Endodermal cell (in vitro differentiated cells): ENCODE measurements at regions not wholly inside any gene's neighbourhood (a gene's known extent, or its start where the extent isn't known, plus 50 kb on each side); places are given as distances from the start of the nearest gene placed in this dataset.

Source experiments
- DNase-seq: peaks from one replicate; pipeline ENCODE4 v3.0.0-alpha.2; 2017
- H3K27ac ChIP-seq: 2 replicates; pipeline ENCODE4 v1.5.1; 2013; ENCODE audit warnings: mild to moderate bottlenecking, low read depth, low read length, moderate library complexity
- H3K27me3 ChIP-seq: 2 replicates; pipeline ENCODE4 v1.6.1; 2013; ENCODE audit warnings: mild to moderate bottlenecking, low read length, moderate library complexity; ENCODE audit not compliant: insufficient read depth, control insufficient read depth, poor library complexity, severe bottlenecking
- H3K36me3 ChIP-seq: 2 replicates; pipeline ENCODE4 v1.7.0; 2013; ENCODE audit warnings: mild to moderate bottlenecking, low read length, moderate library complexity; ENCODE audit not compliant: control insufficient read depth, insufficient read depth
- H3K4me1 ChIP-seq: one replicate; pipeline ENCODE4 v1.7.0; 2013; ENCODE audit warnings: low read length; ENCODE audit not compliant: control insufficient read depth, insufficient read depth
- H3K4me3 ChIP-seq: 2 replicates; pipeline ENCODE4 v1.5.1; 2013; ENCODE audit warnings: mild to moderate bottlenecking, low read length, moderate library complexity
- H3K9ac ChIP-seq: 2 replicates; pipeline ENCODE4 v1.6.1; 2013; ENCODE audit warnings: mild to moderate bottlenecking, low read length, moderate library complexity; ENCODE audit not compliant: poor library complexity, severe bottlenecking; ENCODE audit errors: extremely low read depth
- H3K9me3 ChIP-seq: 2 replicates; pipeline ENCODE4 v1.6.1; 2013; ENCODE audit warnings: mild to moderate bottlenecking, low read length, moderate library complexity; ENCODE audit not compliant: control insufficient read depth
- H3K27ac Mint-ChIP-seq: 2 replicates; pipeline ENCODE4 v1.8.0; 2020; ENCODE audit warnings: mixed read lengths
- H3K27me3 Mint-ChIP-seq: 2 replicates; pipeline ENCODE4 v1.8.0; 2021; ENCODE audit warnings: mild to moderate bottlenecking, mixed read lengths; ENCODE audit not compliant: insufficient read depth
- H3K36me3 Mint-ChIP-seq: 2 replicates; pipeline ENCODE4 v1.8.0; 2020; ENCODE audit warnings: low read depth, mixed read lengths
- H3K4me1 Mint-ChIP-seq: 2 replicates; pipeline ENCODE4 v1.8.0; 2020; ENCODE audit warnings: mixed read lengths
- H3K4me3 Mint-ChIP-seq: 2 replicates; pipeline ENCODE4 v1.8.0; 2020; ENCODE audit warnings: mild to moderate bottlenecking, moderate library complexity, mixed read lengths
- H3K9me3 Mint-ChIP-seq: 2 replicates; pipeline ENCODE4 v1.8.0; 2020; ENCODE audit warnings: mild to moderate bottlenecking, mixed read lengths
- WGBS, 2 experiments: methylation state at CpG; one replicate each; pipeline versions ENCODE4 v1.1.5 to v1.1.7; 2013; ENCODE audit warnings: missing lambda C conversion rate in 2 of 2, mixed read lengths in 1 of 2; ENCODE audit not compliant: insufficient coverage in 1 of 2, insufficient read length in 1 of 2; 5-methylcytosine and 5-hydroxymethylcytosine counted together
- TF ChIP-seq, protein P1 (sequence below): fragments of 200-600 bp; sonication (generic); conservative IDR thresholded peaks from 2 replicates; pipeline ENCODE4 v1.5.0; 2021; ENCODE audit warnings: antibody characterized with exemption, mild to moderate bottlenecking

DNA sequence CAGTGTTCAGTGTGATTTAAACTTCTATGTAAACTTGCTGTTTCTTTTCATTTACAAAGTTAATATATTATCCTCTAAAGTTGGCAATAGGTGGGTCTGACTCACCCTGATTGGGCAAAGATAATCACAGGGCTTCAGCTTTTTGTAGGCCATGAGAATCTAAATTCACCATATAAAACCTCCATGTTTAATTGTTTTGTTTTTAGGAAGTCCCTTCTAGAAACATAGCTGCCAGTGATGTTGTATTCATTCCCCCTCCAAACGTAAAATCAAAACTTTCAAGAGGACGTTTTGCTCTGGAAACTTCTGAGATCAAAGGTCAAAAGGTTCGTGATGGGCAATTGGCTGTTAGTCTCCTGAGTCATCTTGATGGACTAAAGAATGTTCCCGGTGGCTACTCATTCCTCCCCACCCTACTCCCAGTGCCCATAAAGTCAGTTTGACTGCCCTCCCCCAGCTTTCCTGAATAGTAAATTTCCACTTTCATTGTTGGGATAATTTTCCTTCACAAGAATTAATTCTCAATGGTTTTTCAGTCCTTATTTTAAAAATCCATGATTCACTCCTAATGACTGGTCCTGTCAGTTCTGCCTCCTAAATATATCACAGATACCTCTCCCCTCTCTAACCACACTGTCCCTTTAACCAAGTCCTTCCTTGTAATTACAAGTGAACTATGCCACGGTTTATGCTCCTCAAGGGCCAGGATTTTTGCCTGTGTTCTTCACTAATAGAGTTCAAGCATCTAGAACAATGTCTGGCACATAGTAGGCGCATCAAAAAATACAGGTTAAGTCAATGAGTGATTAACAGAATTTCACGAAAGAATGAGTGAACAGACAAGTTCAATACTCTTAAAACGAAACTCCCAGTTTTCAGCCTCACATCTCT is 164.4 kb upstream of the VRK2 start:
- no peaks in the 10 kb centered on the region for H3K9me3 Mint-ChIP-seq
- H3K27ac Mint-ChIP-seq, result no peak overlapping the region
- no peak overlapping the region for H3K27ac ChIP-seq
- TF ChIP-seq, protein P1, sequence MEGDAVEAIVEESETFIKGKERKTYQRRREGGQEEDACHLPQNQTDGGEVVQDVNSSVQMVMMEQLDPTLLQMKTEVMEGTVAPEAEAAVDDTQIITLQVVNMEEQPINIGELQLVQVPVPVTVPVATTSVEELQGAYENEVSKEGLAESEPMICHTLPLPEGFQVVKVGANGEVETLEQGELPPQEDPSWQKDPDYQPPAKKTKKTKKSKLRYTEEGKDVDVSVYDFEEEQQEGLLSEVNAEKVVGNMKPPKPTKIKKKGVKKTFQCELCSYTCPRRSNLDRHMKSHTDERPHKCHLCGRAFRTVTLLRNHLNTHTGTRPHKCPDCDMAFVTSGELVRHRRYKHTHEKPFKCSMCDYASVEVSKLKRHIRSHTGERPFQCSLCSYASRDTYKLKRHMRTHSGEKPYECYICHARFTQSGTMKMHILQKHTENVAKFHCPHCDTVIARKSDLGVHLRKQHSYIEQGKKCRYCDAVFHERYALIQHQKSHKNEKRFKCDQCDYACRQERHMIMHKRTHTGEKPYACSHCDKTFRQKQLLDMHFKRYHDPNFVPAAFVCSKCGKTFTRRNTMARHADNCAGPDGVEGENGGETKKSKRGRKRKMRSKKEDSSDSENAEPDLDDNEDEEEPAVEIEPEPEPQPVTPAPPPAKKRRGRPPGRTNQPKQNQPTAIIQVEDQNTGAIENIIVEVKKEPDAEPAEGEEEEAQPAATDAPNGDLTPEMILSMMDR, result no peak
- DNase-seq, result no peak
- 80 to 86% methylated on average over 5 to 8 of the region's 8 CpGs for WGBS, 2 experiments
- H3K27me3 Mint-ChIP-seq, result no peaks in the 10 kb centered on the region
- H3K9ac ChIP-seq, result no peak overlapping the region
- H3K4me3 ChIP-seq, result no peak overlapping the region
- H3K4me1 Mint-ChIP-seq, result peaks cover 1% of the 10 kb centered on the region
- no peaks in the 10 kb centered on the region for H3K4me1 ChIP-seq
- no peak overlapping the region for H3K4me3 Mint-ChIP-seq
- H3K36me3 ChIP-seq, result no peaks in the 10 kb centered on the region
- no peaks in the 10 kb centered on the region for H3K27me3 ChIP-seq
- H3K9me3 ChIP-seq, result no peaks in the 10 kb centered on the region
- H3K36me3 Mint-ChIP-seq, result no peaks in the 10 kb centered on the region

DNA sequence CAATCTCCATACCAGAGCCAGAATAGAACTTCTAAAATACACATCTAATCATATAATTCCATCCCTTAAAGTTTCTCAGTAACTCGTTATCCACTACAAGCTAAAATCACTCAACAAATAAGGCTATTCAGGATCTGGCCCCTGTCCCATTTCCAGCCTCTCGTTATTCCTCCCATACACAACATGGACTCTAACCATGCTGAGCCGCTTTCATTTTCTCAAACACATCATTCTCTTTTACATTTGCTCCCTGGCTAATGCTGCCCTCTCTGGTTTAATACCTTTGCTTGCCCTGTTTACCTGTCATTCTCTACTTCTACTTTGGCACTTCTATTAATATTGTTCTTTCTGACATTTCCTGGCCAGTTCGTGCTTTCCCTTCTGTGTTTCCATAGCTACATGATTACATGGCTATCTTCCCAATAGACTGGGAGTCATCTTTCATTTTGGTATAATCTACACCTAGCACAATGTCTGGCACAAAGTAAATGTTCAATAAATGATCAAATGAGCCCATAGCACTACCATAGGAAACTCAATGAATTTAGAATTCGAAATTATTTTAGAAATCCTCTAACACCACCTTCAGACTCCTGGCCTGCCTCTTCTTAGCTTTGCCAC is 163.6 kb upstream of the VRK2 start:
- Histone ChIP-seq H3K27me3 (no peaks in the 10 kb centered on the region), H3K9me3 (no peaks in the 10 kb centered on the region), H3K4me1 (no peaks in the 10 kb centered on the region), H3K4me3 (no peak overlapping the region), H3K27ac (no peak overlapping the region), H3K36me3 (no peaks in the 10 kb centered on the region), H3K9ac (no peak overlapping the region)
- H3K4me1 Mint-ChIP-seq, result peaks cover 1% of the 10 kb centered on the region
- no peaks in the 10 kb centered on the region for H3K36me3 Mint-ChIP-seq
- no peak for DNase-seq
- no peak overlapping the region for H3K4me3 Mint-ChIP-seq
- H3K27ac Mint-ChIP-seq, result no peak overlapping the region
- no peaks in the 10 kb centered on the region for H3K9me3 Mint-ChIP-seq
- H3K27me3 Mint-ChIP-seq, result no peaks in the 10 kb centered on the region
- TF ChIP-seq, protein P1, result no peak
- WGBS, 2 experiments, result 91 to 95% methylated on average over 4 to 5 of the region's 5 CpGs

DNA sequence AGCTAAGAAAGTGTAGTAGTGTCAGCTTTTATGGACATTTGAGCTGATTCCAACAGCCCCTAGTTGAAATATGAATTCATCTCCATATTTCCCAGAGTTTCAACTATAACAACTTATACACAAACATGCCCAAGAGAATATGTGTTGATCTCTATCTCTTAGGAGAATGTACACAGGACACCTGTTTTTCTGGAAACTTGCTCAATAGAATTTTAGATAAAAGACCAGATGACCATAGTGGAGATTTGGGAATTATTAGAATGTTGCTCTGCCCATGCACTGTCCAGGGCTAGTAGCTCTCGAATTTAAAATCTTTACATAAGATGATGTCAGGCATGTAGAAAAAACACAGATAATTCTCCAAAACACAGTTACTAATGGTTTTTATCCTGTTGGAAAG is 162.3 kb upstream of the VRK2 start:
- H3K4me3 Mint-ChIP-seq, result no peak overlapping the region
- Histone ChIP-seq H3K27ac (no peak overlapping the region), H3K9me3 (no peaks in the 10 kb centered on the region), H3K9ac (no peak overlapping the region), H3K36me3 (no peaks in the 10 kb centered on the region), H3K4me3 (no peak overlapping the region), H3K27me3 (no peaks in the 10 kb centered on the region), H3K4me1 (no peaks in the 10 kb centered on the region)
- H3K36me3 Mint-ChIP-seq, result no peaks in the 10 kb centered on the region
- no peak for DNase-seq
- H3K4me1 Mint-ChIP-seq, result peaks cover 1% of the 10 kb centered on the region
- TF ChIP-seq, protein P1, result no peak
- H3K27ac Mint-ChIP-seq, result no peak overlapping the region
- no peaks in the 10 kb centered on the region for H3K27me3 Mint-ChIP-seq
- no peaks in the 10 kb centered on the region for H3K9me3 Mint-ChIP-seq
- 86% methylated on average over 1 of the region's 1 CpG; no CpG with 5 or more reads in 1 of the 2 experiments for WGBS, 2 experiments
